GM21526 (cell line): ENCODE measurements at regions not wholly inside any gene's neighbourhood (a gene's known extent, or its start where the extent isn't known, plus 50 kb on each side); places are given as distances from the start of the nearest gene placed in this dataset.
"Not testable (repeated sequence)": the region's sequence is repeated elsewhere in the genome, so short reads cannot be mapped to it uniquely, and the experiment has no call there.

Experiments used
- ATAC-seq: cut with Tn5 transposase; IDR thresholded peaks from one replicate; pipeline ENCODE4 v1.9.1; 2021; ENCODE audit warnings: moderate library complexity; ENCODE audit not compliant: unreplicated experiment, low FRiP score

DNA sequence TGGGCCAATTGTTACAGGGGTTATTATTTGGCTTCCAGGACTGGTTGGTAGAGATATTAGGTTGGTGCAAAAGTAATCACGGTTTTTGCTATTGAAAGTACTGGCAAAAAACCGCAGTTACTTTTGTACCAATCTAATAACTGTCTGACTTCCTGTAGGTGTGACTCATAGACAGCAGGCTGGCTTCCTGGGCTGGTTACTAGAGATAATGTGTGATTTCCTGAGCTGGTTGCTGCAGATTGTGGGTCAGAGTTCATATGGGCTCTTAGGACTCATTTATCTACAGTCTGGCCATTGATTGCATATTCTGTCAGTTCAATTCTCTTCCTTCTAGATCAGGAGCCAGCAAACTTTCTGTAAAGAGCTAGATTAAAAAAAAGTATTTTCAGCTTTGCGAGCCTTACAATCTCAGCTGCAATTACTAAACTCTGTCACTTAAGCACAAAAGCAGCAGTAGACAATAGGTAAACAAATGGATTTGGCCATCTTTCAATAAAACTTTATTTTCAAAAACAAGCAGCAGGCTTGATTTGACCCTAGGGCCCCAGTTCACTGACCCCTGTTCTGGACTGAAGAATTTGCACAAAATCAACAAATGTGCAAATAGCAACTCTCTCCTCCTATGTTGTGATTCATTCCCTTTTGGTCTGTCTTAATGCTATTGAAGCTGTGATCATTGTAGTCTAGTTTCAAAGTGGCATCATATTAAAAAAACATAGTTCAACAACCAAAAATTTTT is 50.8 kb upstream of the BOD1L1 start:
- no peak for ATAC-seq

DNA sequence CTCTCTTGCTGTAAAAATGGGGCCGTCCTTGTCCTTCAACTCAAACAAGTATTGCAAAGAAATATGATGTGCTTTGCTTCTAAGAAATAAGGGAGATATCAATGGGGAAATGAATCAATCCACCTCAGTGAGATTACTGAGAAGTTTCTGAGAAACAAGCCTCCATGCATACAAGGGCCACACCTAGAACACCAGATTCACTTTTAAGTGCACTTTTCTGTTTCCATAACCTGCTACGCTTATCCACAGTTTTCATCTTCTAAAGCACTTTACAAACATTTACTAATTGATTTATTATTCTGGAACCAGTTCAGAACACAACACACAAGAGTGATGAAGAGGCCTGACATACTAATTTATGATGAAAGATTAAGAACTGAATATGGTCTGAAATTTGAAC is 54.0 kb upstream of the BOD1L1 start:
- ATAC-seq = no peak

DNA sequence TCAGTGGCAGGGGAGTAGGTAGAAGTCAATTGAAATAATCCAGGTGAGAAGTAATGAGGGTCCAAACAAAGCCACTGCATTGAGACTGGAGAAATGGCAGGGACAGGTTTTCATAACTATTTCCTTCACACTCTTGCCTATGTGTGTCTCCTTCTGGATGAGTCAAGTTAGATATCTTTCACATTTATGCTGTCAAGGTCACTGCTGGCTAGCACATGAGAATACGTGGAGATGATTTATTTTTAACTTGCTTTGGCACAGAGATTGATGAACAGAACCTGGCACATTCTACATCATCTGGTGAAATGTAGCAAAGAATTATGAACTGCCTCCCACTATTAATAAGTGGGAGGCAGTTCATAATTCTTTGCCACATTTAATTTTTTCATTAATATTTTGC is 66.7 kb upstream of the BOD1L1 start:
- no peak for ATAC-seq

DNA sequence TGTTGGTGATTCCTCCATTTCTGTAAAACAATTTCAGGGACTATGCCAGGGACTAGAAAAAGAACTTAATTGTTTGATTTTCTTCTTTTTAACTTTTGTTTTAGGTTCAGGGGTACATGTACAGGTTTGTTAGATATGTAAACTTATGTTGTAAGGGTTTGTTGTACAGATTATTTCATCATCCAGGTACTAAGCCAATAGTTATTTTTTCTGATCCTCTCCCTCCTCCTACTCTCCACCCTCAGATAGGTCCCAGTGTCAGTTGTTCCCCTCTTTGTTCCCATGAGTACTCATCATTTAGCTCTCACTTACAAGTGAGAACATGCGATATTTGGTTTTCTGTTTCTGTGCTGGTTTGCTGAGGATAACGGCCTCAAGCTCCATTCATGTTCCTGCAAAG is 70.8 kb upstream of the BOD1L1 start:
- no peak for ATAC-seq

DNA sequence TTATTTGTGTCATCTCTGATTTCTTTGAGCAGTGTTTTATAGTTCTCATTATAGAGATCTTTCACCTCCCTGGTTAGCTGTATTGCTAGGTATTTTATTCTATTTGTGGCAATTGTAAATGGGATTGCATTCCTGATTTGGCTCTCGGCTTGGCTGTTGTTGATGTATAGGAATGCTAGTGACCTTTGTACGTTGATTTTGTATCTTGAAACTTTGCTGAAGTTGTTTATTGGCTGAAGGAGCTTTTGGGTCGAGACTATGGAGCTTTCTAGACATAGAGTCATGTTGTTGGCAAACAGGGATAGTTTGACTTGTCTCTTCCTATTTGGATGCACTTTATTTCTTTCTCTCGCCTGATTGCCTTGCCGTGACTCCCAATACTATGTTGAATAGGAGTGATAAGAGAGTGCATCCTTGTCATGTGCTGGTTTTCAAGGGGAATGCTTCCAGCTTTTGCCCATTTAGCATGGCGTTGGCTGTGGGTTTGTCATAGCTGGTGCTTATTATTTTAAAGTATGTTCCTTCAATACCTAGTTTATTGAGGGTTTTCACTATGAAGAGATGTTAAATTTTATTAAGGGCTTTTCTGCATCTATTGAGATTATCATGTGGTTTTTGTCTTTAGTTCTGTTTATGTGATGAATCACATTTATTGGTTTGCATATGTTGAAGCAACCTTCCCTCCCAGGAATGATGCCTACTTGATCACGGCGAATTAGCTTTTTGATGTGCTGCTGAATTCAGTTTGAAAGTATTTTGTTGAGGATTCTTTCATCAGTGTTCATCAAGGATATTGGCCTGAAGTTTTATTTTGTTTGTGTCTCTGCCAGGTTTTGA is 72.7 kb upstream of the BOD1L1 start:
- no peak for ATAC-seq

DNA sequence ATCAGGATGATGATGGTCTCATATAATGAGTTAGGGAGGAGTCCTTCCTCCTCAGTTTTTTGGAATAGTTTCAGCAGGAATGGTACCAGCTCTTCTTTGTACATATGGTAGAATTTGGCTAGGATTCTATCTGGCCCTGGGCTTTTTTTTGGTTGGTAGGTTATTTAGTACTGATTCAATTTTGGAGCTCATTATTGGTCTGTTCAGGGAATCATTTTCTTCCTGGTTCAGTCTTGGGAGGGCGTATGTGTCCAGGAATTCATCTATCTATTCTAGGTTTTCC is 73.3 kb upstream of the BOD1L1 start:
- ATAC-seq = not testable (repeated sequence)

DNA sequence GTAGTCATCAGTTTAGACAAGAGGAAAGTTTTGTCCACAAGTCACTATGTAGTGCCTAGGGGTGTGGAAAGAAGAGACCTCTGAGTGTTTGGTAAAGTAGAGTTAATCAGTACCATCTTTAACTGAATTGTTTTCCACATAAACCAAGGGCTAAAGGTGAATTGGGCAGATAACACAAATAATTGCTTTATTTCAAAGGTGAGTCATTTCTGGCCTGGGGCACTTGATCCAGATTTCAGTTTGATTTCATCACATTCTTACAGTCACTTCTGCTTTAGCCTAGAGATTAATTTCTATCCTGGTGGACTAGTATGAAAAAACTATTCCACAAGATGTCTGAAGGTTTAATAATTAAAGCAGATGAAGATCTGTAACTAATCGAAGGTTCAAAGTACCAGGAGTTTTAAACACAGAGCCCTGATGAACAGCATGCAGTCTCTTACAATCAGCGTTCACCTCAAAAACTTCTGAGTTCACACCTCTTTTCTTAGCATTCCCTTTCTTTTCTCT is 74.5 kb upstream of the BOD1L1 start:
- no peak for ATAC-seq

DNA sequence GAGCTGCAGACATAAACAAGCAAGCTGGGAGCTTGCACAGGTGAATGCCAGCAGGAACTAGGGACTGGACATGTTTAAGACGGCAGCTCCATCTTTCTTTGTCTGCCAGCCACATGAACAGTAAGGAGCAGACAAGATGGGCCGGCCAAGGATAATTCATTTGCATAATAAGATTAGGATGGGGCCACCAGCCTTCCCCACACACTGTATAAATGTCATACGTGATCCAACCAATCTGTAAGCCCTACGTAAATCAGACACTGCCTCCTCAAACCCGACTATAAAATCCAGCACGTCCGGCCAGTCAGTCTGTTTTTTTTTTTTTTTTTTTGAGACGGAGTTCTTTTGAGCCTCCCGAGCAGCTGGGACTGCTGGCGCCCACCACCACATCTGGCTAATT is 75.6 kb upstream of the BOD1L1 start:
- ATAC-seq = no peak

DNA sequence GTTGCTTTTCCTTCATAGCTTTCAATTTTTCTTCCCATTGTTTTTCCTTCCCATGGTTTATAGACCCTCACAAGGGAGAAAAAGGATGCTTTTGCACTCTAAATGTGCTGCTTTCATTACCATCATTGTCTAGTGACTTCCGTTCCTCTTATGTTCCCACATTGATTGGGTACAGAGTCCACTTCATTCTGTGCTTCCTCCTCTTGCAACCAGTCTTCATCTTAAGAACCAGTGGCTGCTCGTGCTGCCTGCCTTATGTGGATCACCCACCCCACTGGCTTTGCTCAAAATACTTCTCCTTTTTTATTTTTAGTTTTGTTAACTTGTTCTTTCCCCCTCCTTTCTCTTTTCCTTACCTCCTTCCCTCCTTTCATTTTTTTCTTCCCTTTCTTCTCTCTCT is 76.5 kb upstream of the BOD1L1 start:
- no peak for ATAC-seq

DNA sequence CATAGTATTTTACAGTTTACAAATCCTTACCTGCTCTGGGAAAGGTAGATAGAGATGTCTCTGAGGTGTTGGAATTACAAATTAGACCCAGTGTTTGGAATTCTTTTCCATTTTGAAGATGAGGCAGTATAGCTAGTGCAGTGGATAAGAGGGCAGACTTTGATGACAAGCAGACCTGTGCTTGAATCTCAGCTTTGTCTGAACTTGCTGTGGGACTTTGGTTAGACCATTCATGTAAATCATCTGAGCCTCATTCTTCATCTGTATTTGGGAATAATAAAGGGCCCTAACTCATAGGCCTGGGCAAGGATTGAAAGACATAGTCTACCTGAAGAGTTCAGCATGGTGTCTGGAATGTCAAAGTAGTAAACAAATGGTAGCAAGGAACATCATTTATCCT is 77.2 kb upstream of the BOD1L1 start:
- ATAC-seq = no peak

DNA sequence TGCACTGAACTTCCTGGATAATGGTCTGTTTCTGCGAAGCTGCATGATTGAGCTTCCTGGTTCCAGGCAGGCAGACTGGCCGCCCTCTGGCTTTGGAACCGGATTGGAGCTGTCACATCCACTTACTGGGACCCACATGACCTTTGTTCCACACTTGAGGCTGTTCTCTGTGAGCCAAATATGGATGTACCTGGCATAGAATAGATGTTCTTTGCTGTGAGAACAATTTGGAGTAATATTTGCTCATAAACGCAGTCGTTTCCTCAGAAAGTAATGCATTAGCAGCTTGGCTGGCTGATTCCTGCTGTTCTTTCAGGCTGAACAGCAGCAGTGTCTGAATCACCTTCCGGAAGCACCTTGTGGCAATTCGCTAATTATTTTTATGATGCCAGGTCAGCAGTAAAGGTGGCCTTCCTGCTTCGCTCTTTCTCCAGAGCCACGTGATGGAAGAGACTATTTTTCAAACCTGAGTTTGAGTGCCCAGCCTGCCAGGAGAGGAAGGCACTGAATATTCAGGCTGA is 78.1 kb upstream of the BOD1L1 start:
- ATAC-seq = no peak

DNA sequence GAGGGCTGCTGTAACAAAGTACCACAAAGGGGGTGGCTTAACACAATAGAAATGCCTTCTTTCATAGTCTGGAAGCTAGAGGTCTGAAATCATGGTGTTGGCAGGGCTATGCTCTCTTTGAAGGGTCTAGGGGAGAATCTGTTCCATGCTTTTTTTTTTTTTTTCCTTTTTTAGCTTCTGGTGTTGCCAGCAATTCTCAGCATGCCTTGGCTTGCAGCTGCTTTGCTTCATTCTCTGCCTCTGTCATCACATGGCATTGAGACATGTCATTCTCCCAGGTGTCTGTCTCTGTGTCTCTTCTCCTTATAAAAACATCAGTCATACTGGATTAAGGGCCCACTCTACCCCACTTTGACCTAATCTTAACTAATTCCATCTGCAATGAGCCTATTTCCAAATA is 78.6 kb upstream of the BOD1L1 start:
- no peak for ATAC-seq

DNA sequence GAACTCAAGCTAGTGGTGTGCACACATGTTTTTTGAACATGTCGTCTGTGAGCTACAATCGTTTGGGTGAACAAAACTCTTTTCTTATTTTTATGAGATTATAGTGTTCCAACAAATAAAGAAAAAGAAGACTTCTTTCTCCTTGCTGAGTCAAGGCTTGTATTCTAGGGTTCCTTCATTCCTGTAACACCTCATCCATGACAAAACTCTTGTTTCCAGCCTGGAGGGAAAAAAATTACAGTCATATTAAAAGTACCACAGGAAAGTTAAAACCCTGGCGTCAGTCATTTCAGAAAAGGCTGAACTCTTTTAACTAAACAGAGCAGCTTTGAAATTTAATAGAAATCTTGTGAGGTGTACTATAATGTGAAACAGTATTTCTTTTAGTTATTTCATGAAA is 79.2 kb upstream of the BOD1L1 start:
- no peak for ATAC-seq

DNA sequence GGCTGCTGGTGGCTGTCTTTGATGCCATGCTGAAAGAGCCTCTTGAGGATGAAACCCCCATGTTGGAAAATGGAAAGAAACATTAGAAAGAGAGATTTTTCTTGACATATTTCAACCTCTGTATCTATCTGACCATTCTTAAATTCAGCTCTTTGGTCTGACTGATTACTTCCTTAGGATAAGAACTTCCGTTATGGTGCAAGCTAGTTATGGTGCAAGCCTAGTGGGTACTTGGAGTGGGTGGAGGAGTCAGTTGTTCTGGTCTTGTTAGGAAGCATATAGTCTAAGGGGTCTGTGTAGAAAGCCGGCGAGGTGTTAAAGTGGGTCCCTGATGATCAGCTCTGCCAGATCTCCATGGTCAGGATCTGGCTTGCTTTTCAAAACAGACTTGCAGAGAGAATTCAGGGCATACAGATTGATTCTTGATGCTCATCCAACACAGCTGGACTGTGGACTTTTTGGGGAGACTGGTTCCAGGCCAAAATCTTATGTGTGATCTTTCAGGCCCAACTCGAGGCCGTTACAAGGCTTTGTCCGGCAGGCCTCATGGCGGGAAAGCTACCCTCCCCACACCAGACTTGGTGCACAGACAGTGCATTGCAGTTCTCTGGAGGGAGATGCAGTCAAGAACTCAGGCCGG is 82.8 kb upstream of the BOD1L1 start:
- no peak for ATAC-seq

DNA sequence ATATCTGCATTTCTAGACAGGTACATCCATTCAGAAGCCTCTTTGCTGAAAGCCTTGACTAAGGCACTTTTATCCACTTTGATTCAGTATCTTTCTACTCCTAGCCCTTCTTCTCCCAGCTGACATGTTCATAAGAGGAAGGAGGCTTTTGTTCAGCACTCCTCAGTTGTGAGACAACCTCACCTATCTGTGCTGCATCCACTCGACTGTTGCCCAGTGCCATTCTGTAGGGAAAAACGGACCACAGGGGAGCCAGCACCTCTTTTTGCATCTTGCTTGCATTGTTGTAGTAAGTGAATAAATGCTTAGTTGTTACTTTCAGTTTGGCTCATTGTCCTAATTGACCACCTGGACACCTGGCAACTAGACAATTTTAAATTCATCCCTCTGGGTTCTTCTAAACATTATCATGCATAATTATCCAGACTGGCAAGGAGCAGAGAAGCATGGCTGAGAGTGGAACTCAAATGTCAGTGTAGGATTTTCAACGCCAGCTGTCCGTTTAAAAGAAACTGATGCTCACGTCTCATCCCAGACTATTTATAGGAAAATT is 83.8 kb upstream of the BOD1L1 start:
- ATAC-seq = no peak

DNA sequence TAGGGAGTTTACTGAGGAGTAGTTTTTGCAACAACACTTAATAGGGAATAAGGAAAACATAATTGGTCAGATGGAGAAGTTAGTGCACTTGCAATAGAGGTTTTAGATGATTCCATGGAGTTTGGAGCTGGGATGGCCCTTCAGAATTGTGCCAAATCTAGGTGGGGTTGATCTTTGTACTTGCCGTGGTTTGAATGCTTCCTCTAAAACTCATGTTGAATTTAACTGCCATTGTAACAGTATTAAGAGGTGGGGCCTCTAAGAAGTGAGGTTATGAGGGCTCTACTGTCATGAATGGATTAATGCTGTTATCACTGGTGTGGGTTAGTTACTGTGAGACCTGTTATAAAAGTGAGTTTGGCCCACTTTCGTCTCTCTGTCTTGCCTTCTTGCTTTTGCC is 94.4 kb upstream of the BOD1L1 start:
- no peak for ATAC-seq

DNA sequence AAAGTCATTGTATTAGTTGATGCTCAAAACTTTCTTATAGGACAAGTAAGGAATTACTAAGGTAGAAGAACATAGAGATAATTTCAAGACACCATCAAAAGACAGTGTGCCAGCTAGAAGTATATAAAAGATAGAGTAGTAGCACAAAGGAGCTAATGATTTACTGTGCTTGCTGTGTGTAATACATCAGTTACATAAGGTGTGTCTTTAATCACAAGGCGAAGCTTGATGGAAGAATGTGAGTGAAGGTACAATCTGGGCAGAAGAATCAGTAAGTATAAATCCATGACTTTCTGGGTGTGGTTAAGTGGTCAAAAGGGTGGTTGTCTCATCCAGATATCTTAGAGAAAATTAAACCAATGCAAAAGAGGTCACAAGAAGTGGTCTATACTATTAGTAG is 95.1 kb upstream of the BOD1L1 start:
- ATAC-seq = no peak

DNA sequence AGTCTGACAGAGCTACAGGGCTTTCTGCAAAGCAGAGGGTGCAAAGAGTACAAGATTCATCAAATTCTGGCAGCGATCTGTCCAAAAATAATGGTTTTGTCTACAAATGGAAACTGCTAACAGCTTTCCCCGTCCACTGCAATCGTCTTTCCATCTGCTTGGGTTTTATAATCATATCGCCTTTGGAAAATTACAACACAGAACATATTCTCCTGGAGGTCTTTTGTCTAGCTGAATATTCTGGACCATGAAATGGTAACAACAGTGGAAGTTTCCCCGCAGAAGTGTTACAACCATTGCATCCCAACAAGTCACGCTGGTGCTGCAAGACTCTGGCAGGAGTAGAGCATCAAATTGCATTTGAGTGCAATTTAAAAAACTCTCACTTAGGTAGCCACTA is 101.2 kb upstream of the BOD1L1 start:
- no peak for ATAC-seq

DNA sequence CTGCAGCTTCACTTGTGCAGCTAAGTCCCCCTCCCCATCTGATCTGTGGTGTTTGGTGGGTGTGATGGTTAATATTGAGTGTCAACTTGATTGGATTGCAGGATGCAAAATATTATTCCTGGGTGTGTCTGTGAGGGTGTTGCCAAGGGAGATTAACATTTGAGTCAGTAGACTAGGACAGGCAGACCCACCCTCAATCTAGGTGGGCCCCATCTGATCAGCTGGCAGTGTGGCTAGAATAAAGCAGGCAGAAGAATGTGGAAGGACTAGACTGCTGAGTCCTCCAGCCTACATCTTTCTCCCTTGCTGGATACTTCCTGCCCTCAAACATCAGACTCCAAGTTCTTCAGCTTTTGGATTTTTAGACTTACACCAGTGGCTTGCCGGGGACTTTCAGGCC is 103.5 kb upstream of the BOD1L1 start:
- ATAC-seq = no peak

DNA sequence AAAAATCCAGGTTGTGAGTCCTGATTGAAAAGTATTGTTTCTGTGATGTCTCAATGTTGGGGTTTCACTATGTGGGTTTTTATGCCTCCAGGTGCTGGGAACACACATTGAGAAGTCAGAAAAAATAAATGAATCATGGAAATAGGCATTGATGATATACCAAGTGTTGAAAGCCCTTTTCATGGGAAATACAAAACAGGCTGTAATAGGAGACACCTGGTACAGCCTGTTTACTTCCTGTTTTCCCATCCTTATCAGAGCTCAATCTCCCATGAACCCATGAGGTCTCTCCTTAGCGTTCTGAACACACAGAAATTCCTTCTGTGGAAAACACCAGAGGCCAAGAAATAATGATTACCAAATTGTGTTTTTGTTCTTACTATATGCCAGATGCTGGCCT is 106.3 kb upstream of the BOD1L1 start:
- ATAC-seq = no peak

DNA sequence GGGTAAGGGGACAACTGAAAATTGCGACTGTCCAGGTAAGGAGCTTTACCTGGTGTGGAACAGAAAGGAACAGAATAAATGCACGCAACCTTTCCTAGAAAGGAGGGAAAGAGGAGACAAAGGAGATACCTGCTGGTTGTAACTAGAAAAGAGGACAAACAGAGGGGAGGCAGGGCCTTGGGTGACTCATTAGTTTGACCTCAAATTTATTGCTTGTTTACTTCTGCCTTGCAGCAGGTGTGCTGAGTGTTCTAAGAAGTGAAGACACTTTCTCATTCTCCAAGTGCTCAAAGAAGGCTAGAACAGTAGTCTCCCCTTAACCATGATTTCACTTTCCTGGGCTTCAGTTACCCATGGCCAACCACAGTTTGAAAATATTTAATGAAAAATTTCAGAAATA is 123.1 kb upstream of the BOD1L1 start:
- ATAC-seq = no peak
